IPS DF 4.7 (cell line): ENCODE measurements at regions not wholly inside any gene's neighbourhood (a gene's known extent, or its start where the extent isn't known, plus 50 kb on each side); places are given as distances from the start of the nearest gene placed in this dataset.
"Not testable (repeated sequence)": the region's sequence is repeated elsewhere in the genome, so short reads cannot be mapped to it uniquely, and the experiment has no call there.

ENCODE experiments used
- DNase-seq: peaks from one replicate; pipeline ENCODE4 v3.0.0-alpha.2; 2013; ENCODE audit warnings: low spot score; ENCODE audit errors: extremely low read depth

GRCh38 chr15:77944002-77944867 is 133.3 kb downstream of the TBC1D2B start:
- DNase-seq = no peak

GRCh38 chr15:77942611-77943211 is 134.8 kb downstream of the TBC1D2B start:
- DNase-seq = no peak

- not testable (repeated sequence) for DNase-seq
Measured at GRCh38 chr15:77941090-77941827, 136.3 kb downstream of the TBC1D2B start.

- no peak for DNase-seq
Measured at GRCh38 chr15:77940381-77940947, 137.0 kb downstream of the TBC1D2B start.

- DNase-seq = no peak
Measured at GRCh38 chr15:77939851-77940250, 137.7 kb downstream of the TBC1D2B start.

GRCh38 chr15:77939026-77939425 is 138.5 kb downstream of the TBC1D2B start:
- not testable (repeated sequence) for DNase-seq

- not testable (repeated sequence) for DNase-seq
Measured at GRCh38 chr15:77938546-77938945, 139.0 kb downstream of the TBC1D2B start.

GRCh38 chr15:77936567-77936966 is 140.9 kb downstream of the TBC1D2B start:
- DNase-seq = not testable (repeated sequence)

- DNase-seq = not testable (repeated sequence)
Measured at GRCh38 chr15:77934516-77934915, 143.0 kb downstream of the TBC1D2B start.

GRCh38 chr15:77930907-77931306 is 146.6 kb downstream of the TBC1D2B start:
- DNase-seq = not testable (repeated sequence)

- not testable (repeated sequence) for DNase-seq
Measured at GRCh38 chr15:77930490-77930889, 147.0 kb downstream of the TBC1D2B start.

- not testable (repeated sequence) for DNase-seq
Measured at GRCh38 chr15:77926789-77927188, 150.7 kb downstream of the TBC1D2B start.

GRCh38 chr15:77926296-77926695 is 151.2 kb downstream of the TBC1D2B start:
- DNase-seq = not testable (repeated sequence)

- DNase-seq = not testable (repeated sequence)
Measured at GRCh38 chr15:77925101-77925500, 152.4 kb downstream of the TBC1D2B start.

- no peak for DNase-seq
Measured at GRCh38 chr15:77921664-77922063, 155.8 kb downstream of the TBC1D2B start.

GRCh38 chr15:77916966-77917635 is 160.4 kb downstream of the TBC1D2B start:
- DNase-seq = not testable (repeated sequence)

- not testable (repeated sequence) for DNase-seq
Measured at GRCh38 chr15:77915961-77916330, 161.6 kb downstream of the TBC1D2B start.

- DNase-seq = no peak
Measured at GRCh38 chr15:77915261-77915960, 162.1 kb downstream of the TBC1D2B start.

GRCh38 chr15:77914531-77914930 is 163.0 kb downstream of the TBC1D2B start:
- not testable (repeated sequence) for DNase-seq
